Fibroblast of skin of back (primary cell): ENCODE measurements at regions not wholly inside any gene's neighbourhood (a gene's known extent, or its start where the extent isn't known, plus 50 kb on each side); places are given as distances from the start of the nearest gene placed in this dataset.
"Not testable (repeated sequence)": the region's sequence is repeated elsewhere in the genome, so short reads cannot be mapped to it uniquely, and the experiment has no call there.

Experiments used
- DNase-seq: peaks from one replicate; pipeline ENCODE4 v3.0.0-alpha.2; 2013

- no peak for DNase-seq
These were observed 633.7 kb downstream of the MECOM start for GRCh38 chr3:169029674-169030285.

- no peak for DNase-seq
These were observed 634.8 kb downstream of the MECOM start for GRCh38 chr3:169028716-169029115.

GRCh38 chr3:169026543-169027182, 636.8 kb downstream of the MECOM start:
- peak; percentile 77 for DNase-seq

GRCh38 chr3:169022457-169022856, 641.1 kb downstream of the MECOM start:
- DNase-seq, result peak; percentile 45

GRCh38 chr3:169020371-169020770, 643.1 kb downstream of the MECOM start:
- no peak for DNase-seq

- DNase-seq, result no peak
These were observed 654.1 kb downstream of the MECOM start for GRCh38 chr3:169009453-169009852.

GRCh38 chr3:169008776-169009358, 654.6 kb downstream of the MECOM start:
- no peak for DNase-seq

GRCh38 chr3:169007145-169007544, 656.4 kb downstream of the MECOM start:
- DNase-seq, result no peak

- DNase-seq, result not testable (repeated sequence)
These were observed 657.1 kb downstream of the MECOM start for GRCh38 chr3:169006398-169006797.

GRCh38 chr3:169002689-169003088, 660.8 kb downstream of the MECOM start:
- DNase-seq, result no peak

GRCh38 chr3:168998792-168999191, 664.7 kb downstream of the MECOM start:
- DNase-seq, result no peak

- no peak for DNase-seq
These were observed 666.0 kb downstream of the MECOM start for GRCh38 chr3:168997488-168997887.

GRCh38 chr3:168996622-168997021, 666.9 kb downstream of the MECOM start:
- no peak for DNase-seq

- DNase-seq, result no peak
These were observed 668.4 kb downstream of the MECOM start for GRCh38 chr3:168995129-168995528.

GRCh38 chr3:168991803-168992202, 671.7 kb downstream of the MECOM start:
- peak; percentile 23 for DNase-seq

- no peak for DNase-seq
These were observed 672.9 kb downstream of the MECOM start for GRCh38 chr3:168990621-168991020.

- no peak for DNase-seq
These were observed 673.4 kb downstream of the MECOM start for GRCh38 chr3:168990134-168990533.

- DNase-seq, result no peak
These were observed 674.1 kb downstream of the MECOM start for GRCh38 chr3:168989396-168989795.

- DNase-seq, result no peak
These were observed 674.7 kb downstream of the MECOM start for GRCh38 chr3:168988853-168989252.

- DNase-seq, result no peak
These were observed 678.6 kb downstream of the MECOM start for GRCh38 chr3:168984872-168985271.

- DNase-seq, result no peak
These were observed 680.5 kb downstream of the MECOM start for GRCh38 chr3:168983046-168983445.

GRCh38 chr3:168981396-168981795, 682.1 kb downstream of the MECOM start:
- DNase-seq, result no peak

- DNase-seq, result no peak
These were observed 685.7 kb downstream of the MECOM start for GRCh38 chr3:168977716-168978374.

- no peak for DNase-seq
These were observed 686.5 kb downstream of the MECOM start for GRCh38 chr3:168976969-168977368.
